NCI-H2196 treated with DMSO at 0.1 percent for 48 hours (cell line): ENCODE measurements at regions not wholly inside any gene's neighbourhood (a gene's known extent, or its start where the extent isn't known, plus 50 kb on each side); places are given as distances from the start of the nearest gene placed in this dataset.
"Not testable (repeated sequence)": the region's sequence is repeated elsewhere in the genome, so short reads cannot be mapped to it uniquely, and the experiment has no call there.

ENCODE experiments used
- DNase-seq: peaks from one replicate; lab custom pipeline; 2025; ENCODE audit not compliant: unreplicated experiment; lab: John Stamatoyannopoulos, UW

- not testable (repeated sequence) for DNase-seq
Measured at GRCh38 chr5:56665117-56665516, 150.2 kb upstream of the MAP3K1 start.

DNA sequence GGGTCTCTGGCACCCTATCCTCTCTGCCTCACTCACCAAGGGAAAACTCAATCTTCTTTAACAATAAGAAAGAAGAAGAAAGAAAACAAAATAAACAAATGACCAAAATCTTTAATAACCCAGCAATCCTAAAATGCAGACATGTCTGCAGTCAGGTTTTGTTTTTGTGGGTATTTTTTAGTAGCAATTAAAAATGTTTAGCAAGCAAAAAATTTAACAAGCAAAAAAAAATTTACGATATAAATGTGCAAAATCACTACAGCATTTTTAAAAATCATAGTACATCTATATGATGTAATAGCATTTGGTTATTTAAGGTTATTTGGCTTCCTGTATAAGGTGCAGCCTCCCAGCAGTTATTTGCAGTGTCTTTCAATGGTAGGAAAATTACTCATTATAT lies 151.3 kb upstream of the MAP3K1 start:
- no peak for DNase-seq

- no peak for DNase-seq
Measured at GRCh38 chr5:56663523-56663922, 151.8 kb upstream of the MAP3K1 start.

GRCh38 chr5:56662893-56663292 lies 152.5 kb upstream of the MAP3K1 start:
- no peak for DNase-seq

DNA sequence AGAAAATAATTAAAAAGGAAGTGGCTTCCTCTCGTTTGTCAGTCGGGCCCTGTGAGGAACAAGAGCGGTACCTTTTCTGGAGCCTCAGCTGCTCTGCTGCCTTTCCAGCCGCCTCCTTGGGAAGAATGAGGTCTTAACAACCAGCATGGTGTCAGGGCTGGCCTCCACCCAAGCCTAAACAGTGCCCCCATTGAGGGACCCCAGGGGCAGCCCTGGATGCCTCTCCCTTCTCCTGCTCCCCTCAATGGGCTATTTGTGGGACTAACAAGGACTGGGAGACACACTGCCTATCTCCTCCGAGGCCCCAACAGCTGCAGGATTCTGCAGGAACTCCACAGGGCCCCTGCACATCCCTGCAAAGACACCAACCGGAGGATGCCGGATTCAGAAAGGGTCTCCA lies 155.4 kb upstream of the MAP3K1 start:
- DNase-seq: no peak

DNA sequence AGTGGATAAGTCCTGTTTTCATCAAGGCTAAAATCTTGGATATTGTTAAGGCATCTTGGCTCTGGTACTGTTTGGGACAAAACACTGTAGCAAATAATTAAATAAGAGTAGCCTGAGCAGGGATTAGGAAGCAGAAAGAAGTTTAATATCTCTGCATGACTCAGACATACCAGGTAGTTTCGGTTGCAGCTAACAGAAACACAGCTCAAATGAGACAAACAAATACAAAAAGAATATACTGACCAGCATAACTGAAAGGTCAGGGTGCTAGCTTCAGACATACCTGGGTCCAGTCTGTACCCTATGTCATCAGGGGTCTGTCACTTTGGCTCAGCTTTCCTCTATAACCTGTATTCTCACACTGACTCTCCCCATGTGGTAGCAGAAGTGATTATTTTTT lies 156.4 kb upstream of the MAP3K1 start:
- DNase-seq: no peak

DNA sequence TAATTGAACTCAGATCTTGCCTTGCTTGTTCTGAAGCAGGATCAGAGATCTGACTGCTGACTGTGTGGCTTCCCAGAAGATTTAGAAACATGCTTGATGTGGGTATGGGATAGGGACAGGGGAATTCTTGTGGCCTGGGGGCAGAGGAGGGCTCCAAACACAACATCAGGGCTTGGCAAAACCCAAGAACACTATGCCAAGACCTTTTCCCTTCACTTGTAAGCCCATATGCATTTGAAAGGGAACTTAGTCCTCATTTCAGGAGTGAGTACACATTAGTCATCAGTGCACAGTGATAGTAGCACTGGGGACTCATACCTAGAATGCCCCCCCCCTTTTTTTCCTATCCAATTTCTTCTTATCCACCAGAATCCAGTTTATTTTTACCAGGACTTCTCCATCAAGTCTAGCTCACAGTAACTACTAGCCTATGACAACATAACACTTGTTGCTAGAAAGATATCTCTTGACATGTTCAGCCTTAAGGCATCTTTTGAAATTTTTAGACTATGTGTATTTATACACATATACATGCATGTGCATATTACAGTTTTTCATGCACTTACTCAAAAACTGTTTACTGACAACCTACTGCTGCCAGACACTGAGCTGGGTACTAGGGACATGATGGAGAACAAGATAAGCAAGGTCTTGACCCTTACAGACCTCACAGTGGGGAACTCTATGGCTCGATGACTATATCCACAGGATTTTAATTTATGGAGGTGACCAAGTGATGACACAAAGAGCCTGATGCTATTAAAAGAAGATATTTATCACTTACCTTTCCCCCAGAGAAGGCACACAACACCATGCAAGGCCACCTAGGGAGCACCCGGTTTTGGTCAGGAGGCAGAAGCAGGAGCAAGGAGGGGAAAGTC lies 158.3 kb upstream of the MAP3K1 start:
- DNase-seq: no peak

GRCh38 chr5:56651893-56652292 lies 163.5 kb upstream of the MAP3K1 start:
- no peak for DNase-seq

GRCh38 chr5:56650386-56650785 lies 165.0 kb upstream of the MAP3K1 start:
- DNase-seq: no peak

- no peak for DNase-seq
Measured at GRCh38 chr5:56649569-56649968, 165.8 kb upstream of the MAP3K1 start.

DNA sequence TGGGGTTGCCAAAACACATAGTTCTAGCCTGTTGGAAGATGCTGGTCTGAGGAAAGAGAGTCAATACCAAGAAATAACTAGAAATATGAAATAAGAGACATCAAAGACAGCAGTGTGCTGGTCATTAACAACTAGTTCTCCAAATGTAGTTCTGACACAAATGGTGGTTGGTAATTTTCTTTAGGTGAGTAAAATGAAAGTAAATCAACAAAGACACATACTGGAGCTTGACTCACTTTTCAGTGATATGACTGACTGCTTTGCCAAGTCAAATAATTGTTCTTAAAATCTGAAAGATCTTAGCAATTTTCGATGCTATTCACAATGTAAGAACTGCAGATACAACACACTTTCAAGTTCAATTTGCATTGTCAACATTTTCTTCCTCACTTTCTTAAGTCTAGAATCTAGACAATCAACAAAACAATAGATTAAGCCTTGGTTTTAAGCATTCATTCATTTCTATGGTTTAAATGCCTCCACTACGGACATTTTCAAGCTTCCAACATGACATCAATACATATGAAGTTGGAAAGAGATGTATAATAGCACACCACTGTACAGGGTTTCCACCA lies 166.8 kb upstream of the MAP3K1 start:
- no peak for DNase-seq

- no peak for DNase-seq
Measured at GRCh38 chr5:56647099-56647850, 168.1 kb upstream of the MAP3K1 start.

GRCh38 chr5:56641635-56642260 lies 173.6 kb upstream of the MAP3K1 start:
- no peak for DNase-seq

DNA sequence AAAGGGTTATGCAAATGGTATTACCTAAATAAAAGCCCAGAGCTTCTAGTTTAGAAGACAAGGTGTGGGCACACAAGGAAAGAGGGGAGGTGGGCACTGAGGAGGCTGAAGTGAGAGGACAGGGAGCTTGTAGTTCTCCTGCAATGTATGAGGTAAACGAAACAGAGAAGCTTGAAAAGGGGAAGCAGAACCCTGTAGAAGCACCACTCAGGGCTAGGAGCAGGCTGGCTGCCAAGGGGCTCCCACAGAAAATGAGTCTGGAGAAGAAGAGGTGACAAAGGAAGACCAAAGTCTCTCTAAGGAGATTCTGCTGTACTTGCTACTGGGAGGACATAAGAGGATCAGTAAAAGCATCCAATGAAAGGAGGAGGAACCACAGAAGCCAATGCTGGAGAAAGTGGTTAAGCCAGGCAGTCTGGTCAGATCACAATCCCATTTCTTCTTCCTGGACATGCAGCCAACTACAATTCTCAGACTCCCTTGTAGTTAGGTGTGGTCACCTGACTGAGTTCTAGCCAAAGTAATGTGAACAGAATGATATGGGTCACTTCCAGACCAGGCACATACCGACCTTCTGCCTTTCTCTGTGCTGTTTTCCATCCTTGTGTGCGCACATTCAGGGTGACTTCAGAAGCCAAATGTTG lies 174.5 kb upstream of the MAP3K1 start:
- DNase-seq: no peak

DNA sequence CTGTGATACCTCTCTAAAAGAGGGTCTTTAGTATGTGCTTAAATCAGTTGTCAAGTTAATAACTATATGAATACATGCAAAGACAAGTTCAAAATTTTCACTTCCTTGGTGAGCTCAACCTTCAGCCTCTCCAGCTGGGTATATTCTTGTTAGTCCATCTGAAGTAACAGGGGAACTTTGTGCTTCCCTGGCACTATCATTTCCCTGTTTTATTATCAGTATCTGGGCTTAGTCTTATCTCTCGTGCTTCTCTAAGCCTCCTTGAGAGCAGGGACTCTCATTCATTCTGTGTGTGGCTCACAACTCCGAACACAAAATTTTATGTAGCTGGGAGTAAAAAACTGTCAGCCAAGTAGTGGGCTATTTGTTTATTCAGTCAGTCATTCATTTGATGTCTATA lies 175.9 kb upstream of the MAP3K1 start:
- no peak for DNase-seq

DNA sequence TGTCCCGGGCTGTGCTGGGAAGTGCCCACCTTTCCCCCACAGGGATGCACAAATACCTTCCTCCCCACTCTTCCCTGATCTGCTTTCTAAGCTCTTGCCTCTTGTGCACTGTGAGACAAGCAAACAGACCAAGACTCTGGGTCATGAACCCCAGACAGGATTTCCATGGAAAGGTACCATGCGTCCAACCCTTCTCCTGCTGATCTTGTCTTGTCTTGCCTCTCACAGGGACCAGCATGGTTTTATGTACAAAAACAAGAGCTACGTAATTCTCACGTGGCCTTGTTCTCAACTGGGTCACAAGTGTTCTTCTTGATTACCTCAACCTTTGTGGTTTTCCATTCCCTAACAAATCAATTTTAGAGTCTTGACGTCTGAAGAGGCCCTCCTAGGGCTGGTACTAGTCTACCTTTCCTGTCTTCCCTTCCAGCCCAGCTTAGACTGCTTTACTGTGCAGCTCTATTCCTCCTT lies 176.5 kb upstream of the MAP3K1 start:
- DNase-seq: no peak

DNA sequence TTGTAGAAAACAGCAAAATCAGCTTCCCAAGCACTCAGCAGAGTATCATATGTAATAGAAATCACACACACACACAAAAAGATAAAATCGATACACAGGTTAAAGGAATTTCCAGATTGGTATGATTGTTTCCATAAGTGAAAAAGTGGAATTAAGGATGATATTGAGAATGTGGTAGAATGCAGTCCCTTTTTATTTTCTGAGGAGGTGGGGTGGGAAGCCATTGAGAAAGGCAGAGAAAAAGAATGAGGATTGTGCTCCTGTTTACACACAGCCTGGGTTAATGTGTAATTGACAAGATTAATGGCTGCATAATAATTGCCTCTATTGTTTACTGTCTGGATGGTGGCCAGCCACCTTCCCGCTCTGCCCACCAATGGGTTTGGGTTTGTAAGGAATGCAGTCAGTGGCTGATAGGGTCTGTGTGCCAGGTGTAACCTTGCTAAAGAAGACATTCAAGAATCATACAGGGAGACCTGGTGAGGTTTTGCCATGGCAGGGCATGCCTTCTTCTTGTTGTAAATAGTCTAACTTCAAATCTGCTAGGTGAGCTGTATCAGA lies 177.2 kb upstream of the MAP3K1 start:
- DNase-seq: no peak

DNA sequence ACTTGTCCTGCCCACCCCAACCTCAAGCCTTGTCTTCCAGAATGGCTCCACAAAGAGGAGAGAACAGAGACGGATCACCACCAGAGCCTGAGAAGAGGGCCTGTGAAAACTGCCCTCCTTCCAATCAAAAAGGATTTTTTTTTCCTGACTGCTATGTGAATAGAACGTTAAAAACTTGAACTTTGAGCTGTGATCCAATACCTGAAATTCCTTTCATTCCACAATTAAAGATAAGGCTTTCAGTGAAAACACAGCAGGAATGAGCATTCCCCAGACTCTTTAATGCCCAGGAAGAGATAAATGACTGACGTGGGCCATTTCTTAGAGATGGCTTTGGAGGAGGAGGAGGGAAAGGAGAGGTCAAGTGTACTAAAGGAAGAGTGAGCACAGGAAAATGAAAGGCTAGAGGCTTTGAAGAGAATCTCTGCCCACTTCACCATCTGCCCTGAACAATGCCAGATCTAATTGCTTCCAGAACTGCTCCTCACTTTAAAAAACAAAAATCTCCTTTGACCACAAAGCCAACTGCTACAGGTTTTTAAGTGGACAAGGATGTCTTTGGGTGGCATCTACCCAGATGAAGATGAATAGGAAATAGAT lies 177.9 kb upstream of the MAP3K1 start:
- DNase-seq: no peak

GRCh38 chr5:56633950-56634349 lies 181.4 kb upstream of the MAP3K1 start:
- no peak for DNase-seq

DNA sequence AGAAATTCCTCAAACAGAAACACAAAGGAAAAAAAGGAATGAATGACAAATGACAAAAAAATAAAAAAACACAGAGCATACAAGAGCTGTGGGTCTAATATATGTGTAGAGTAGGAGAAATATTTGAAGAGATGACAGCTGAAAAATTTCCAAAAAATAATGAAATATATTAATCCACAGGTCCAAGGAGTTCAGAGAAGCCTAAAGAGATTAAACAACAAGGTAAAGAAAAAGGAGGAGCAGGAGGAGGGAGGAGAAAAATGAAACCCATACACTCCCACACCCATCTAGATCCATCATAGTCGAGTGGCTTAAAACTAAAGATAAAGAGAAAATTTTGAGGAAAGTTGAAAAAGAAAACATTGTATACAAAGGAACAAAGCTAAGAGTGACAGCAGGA lies 182.4 kb upstream of the MAP3K1 start:
- no peak for DNase-seq
